ENCODE measurements at regions not wholly inside any gene's neighbourhood (a gene's known extent, or its start where the extent isn't known, plus 50 kb on each side); places are given as distances from the start of the nearest gene placed in this dataset.
"Not testable (repeated sequence)": the region's sequence is repeated elsewhere in the genome, so short reads cannot be mapped to it uniquely, and the experiment has no call there.

DNA sequence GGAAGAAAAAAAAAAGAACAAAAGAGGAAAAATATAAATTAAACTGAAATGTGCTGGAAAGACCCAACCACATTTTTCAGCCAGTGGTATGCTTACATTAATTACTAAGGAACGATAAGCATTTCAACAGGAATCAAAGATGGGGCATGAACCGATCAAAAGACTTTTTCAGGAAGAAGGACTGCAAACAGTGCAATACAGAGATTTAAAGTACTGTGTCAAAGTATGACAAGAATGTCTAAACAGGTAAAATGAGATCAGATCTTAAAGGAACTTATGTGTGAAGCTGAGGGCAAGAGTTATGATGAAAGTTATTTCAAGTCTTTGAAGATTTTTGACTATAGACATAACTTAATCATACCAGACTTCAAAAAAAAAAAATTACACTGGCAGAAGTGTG, 1761.8 kb downstream of the SLITRK5 start:
- no peaks in the 10 kb centered on the region for H3K79me2 ChIP-seq (ENCODE audit: low read length)
- no peak overlapping the region for H3K4me2 ChIP-seq (ENCODE audit: low read length)
- no peaks in the 10 kb centered on the region for H3K9me3 ChIP-seq (ENCODE audit: low read length)
- no TSS peak for BruUV-seq (replicated peaks)
- TF ChIP-seq EZH2 (IDR thresholded peaks at IDR 0.05; ENCODE audit: low read length, unreplicated experiment) = no peak
- TF ChIP-seq, protein P1, sequence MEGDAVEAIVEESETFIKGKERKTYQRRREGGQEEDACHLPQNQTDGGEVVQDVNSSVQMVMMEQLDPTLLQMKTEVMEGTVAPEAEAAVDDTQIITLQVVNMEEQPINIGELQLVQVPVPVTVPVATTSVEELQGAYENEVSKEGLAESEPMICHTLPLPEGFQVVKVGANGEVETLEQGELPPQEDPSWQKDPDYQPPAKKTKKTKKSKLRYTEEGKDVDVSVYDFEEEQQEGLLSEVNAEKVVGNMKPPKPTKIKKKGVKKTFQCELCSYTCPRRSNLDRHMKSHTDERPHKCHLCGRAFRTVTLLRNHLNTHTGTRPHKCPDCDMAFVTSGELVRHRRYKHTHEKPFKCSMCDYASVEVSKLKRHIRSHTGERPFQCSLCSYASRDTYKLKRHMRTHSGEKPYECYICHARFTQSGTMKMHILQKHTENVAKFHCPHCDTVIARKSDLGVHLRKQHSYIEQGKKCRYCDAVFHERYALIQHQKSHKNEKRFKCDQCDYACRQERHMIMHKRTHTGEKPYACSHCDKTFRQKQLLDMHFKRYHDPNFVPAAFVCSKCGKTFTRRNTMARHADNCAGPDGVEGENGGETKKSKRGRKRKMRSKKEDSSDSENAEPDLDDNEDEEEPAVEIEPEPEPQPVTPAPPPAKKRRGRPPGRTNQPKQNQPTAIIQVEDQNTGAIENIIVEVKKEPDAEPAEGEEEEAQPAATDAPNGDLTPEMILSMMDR (conservative IDR thresholded peaks at IDR 0.05; ENCODE audit: low read depth, low read length) = no peak
- TF ChIP-seq EZH2phosphoT487 (IDR thresholded peaks at IDR 0.05; ENCODE audit: borderline replicate concordance, low read length) = no peak
- POLR2A ChIA-PET (ENCODE audit: unreplicated experiment) = no interaction called here
- H3K9ac ChIP-seq (ENCODE audit: low read length) = no peak overlapping the region
- no peaks in the 10 kb centered on the region for H3K4me1 ChIP-seq (ENCODE audit: insufficient read depth, low read length)
- H2AFZ ChIP-seq (ENCODE audit: low read length) = no peak overlapping the region
- H3K4me3 ChIP-seq (ENCODE audit: low read length) = no peak overlapping the region
- no peak overlapping the region for H3K27ac ChIP-seq (ENCODE audit: low read length)
- H3K36me3 ChIP-seq (ENCODE audit: low read depth, low read length) = no peaks in the 10 kb centered on the region
- H4K20me1 ChIP-seq (ENCODE audit: low read length) = no peaks in the 10 kb centered on the region
- no peak for ATAC-seq
- H3F3A ChIP-seq (ENCODE audit: low read length, unreplicated experiment) = no peaks in the 10 kb centered on the region
- intact Hi-C loops (cut with micrococcal nuclease) = loop anchor here (5.0 kb wide), 1 partner anchor 264 kb away; no protein-coding TSS in a partner anchor
- DNase-seq = no peak
- H3K9me2 ChIP-seq (replicated peaks; ENCODE audit: low read length) = no peaks in the 10 kb centered on the region
- no peaks in the 10 kb centered on the region for H3K27me3 ChIP-seq (ENCODE audit: low read length)
- CTCF ChIA-PET = no interaction called here

DNA sequence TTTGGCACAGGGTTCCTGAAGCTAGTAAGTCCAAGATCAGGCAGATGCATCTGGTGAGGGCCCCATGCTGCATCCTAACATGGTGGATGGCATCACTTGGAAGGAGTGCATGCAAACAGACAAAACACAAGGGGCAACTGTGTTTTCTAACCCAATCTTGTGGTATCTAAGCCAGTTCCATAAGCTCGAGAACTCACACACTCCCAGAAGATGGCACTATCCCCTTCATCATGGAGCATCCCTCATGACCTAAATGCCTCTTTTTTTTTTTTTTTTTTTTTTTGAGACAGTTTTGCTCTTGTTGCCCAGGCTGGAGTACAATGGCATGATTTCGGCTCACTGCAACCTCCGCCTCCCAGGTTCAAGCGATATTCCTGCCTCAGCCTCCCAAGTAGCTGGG, 1763.5 kb downstream of the SLITRK5 start:
- H3F3A ChIP-seq (ENCODE audit: low read length, unreplicated experiment); ATAC-seq; H3K27me3 ChIP-seq (ENCODE audit: low read length); H3K9me3 ChIP-seq (ENCODE audit: low read length); H3K4me2 ChIP-seq (ENCODE audit: low read length); POLR2A ChIA-PET (ENCODE audit: unreplicated experiment); H2AFZ ChIP-seq (ENCODE audit: low read length); H3K9ac ChIP-seq (ENCODE audit: low read length); H3K79me2 ChIP-seq (ENCODE audit: low read length); H3K9me2 ChIP-seq (replicated peaks; ENCODE audit: low read length); H3K4me1 ChIP-seq (ENCODE audit: insufficient read depth, low read length); H3K4me3 ChIP-seq (ENCODE audit: low read length); H3K36me3 ChIP-seq (ENCODE audit: low read depth, low read length); H3K27ac ChIP-seq (ENCODE audit: low read length); BruUV-seq (replicated peaks); H4K20me1 ChIP-seq (ENCODE audit: low read length): not testable (repeated sequence)
- intact Hi-C loops (cut with micrococcal nuclease) = loop anchor here (5.0 kb wide), 1 partner anchor 263 kb away; no protein-coding TSS in a partner anchor
- DNase-seq = peak; percentile 29
- CTCF ChIA-PET = interaction anchor here (0.5 to 0.6 kb wide), 2 partner anchors 89 to 1408 kb away, joined by 4 to 7 read pairs; no protein-coding TSS in a partner anchor

DNA sequence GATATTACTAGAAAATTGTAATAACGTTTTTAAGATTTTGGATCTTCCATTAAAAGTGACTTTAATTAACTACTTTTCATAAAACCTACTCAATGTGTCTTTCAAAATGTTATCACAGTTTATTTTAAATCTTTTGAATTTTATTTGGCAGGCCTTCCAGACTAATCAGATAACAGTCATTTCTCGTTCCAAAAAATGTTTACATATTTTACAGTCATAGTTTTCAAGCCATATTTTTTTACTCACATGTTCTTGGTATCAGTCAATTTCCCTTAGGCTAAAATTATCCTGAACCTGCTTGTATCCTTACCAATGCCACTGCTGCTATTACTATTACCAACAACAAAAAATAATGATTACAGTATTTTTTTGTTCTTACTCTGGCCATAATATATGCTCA, 1783.5 kb downstream of the SLITRK5 start:
- no peak overlapping the region for H3K4me2 ChIP-seq (ENCODE audit: low read length)
- peak; percentile 32 for DNase-seq
- ChIA-PET CTCF (no interaction called here), POLR2A (ENCODE audit: unreplicated experiment) (no interaction called here)
- no peaks in the 10 kb centered on the region for H3K79me2 ChIP-seq (ENCODE audit: low read length)
- H3F3A ChIP-seq (ENCODE audit: low read length, unreplicated experiment) = no peaks in the 10 kb centered on the region
- intact Hi-C loops (cut with micrococcal nuclease) = no loop called here
- no TSS peak for BruUV-seq (replicated peaks)
- no peak for ATAC-seq
- no peaks in the 10 kb centered on the region for H3K27me3 ChIP-seq (ENCODE audit: low read length)
- H3K4me3 ChIP-seq (ENCODE audit: low read length) = no peak overlapping the region
- H3K4me1 ChIP-seq (ENCODE audit: insufficient read depth, low read length) = peaks cover 14% of the 10 kb centered on the region; the same call in 1 of the 2 replicates
- H3K36me3 ChIP-seq (ENCODE audit: low read depth, low read length) = no peaks in the 10 kb centered on the region
- no peaks in the 10 kb centered on the region for H3K9me2 ChIP-seq (replicated peaks; ENCODE audit: low read length)
- no peak overlapping the region for H3K9ac ChIP-seq (ENCODE audit: low read length)
- TF ChIP-seq EZH2 (IDR thresholded peaks at IDR 0.05; ENCODE audit: low read length, unreplicated experiment) (no peak), EZH2phosphoT487 (IDR thresholded peaks at IDR 0.05; ENCODE audit: borderline replicate concordance, low read length) (no peak)
- TF ChIP-seq, protein P1 (conservative IDR thresholded peaks at IDR 0.05; ENCODE audit: low read depth, low read length) = no peak
- H4K20me1 ChIP-seq (ENCODE audit: low read length) = no peaks in the 10 kb centered on the region
- H3K27ac ChIP-seq (ENCODE audit: low read length) = no peak overlapping the region
- no peak overlapping the region for H2AFZ ChIP-seq (ENCODE audit: low read length)
- no peaks in the 10 kb centered on the region for H3K9me3 ChIP-seq (ENCODE audit: low read length)
